Neural crest cell (in vitro differentiated cells): ENCODE measurements at regions not wholly inside any gene's neighbourhood (a gene's known extent, or its start where the extent isn't known, plus 50 kb on each side); places are given as distances from the start of the nearest gene placed in this dataset.

Source experiments
- DNase-seq: peaks from one replicate; pipeline ENCODE4 v3.0.0; 2021; ENCODE audit warnings: low read depth, mixed read lengths, low spot score
- H3K27ac Mint-ChIP-seq: one replicate; pipeline ENCODE4 v1.8.0; 2021; ENCODE audit warnings: mild to moderate bottlenecking, mixed read lengths; ENCODE audit not compliant: unreplicated experiment
- H3K27me3 Mint-ChIP-seq: 2 replicates; pipeline ENCODE4 v1.8.0; 2021; ENCODE audit warnings: low read depth, mild to moderate bottlenecking, mixed read lengths
- H3K36me3 Mint-ChIP-seq: 2 replicates; pipeline ENCODE4 v1.8.0; 2021; ENCODE audit warnings: low read depth, mild to moderate bottlenecking, mixed read lengths
- H3K4me1 Mint-ChIP-seq: 2 replicates; pipeline ENCODE4 v1.8.0; 2021; ENCODE audit warnings: mixed read lengths
- H3K4me3 Mint-ChIP-seq: one replicate; pipeline ENCODE4 v1.8.0; 2021; ENCODE audit warnings: mild to moderate bottlenecking, mixed read lengths
- H3K9me3 Mint-ChIP-seq: 2 replicates; pipeline ENCODE4 v1.8.0; 2021; ENCODE audit warnings: mixed read lengths
- CTCF ChIP-seq: fragments of 200-600 bp; sonication (generic); conservative IDR thresholded peaks from 2 replicates; pipeline ENCODE4 v1.5.0; 2021; ENCODE audit warnings: antibody characterized with exemption, mild to moderate bottlenecking

GRCh38 chr22:22092974-22093373, 110.4 kb upstream of the TOP3B start:
- no peak for TF ChIP-seq CTCF
- Mint-ChIP-seq H3K4me1 (no peaks in the 10 kb centered on the region), H3K27me3 (peaks cover 96% of the 10 kb centered on the region), H3K9me3 (no peaks in the 10 kb centered on the region), H3K4me3 (no peak overlapping the region), H3K36me3 (no peaks in the 10 kb centered on the region), H3K27ac (no peak overlapping the region)
- DNase-seq = no peak

- no peak for TF ChIP-seq CTCF
- H3K9me3 Mint-ChIP-seq = no peaks in the 10 kb centered on the region
- H3K27ac Mint-ChIP-seq = no peak overlapping the region
- no peaks in the 10 kb centered on the region for H3K36me3 Mint-ChIP-seq
- H3K4me3 Mint-ChIP-seq = no peak overlapping the region
- H3K4me1 Mint-ChIP-seq = no peaks in the 10 kb centered on the region
- peaks cover 92% of the 10 kb centered on the region for H3K27me3 Mint-ChIP-seq
- no peak for DNase-seq
Observed at GRCh38 chr22:22092101-22092500, 109.5 kb upstream of the TOP3B start.

- Mint-ChIP-seq H3K27me3 (peaks cover 90% of the 10 kb centered on the region), H3K4me3 (no peak overlapping the region), H3K9me3 (no peaks in the 10 kb centered on the region), H3K36me3 (no peaks in the 10 kb centered on the region), H3K4me1 (no peaks in the 10 kb centered on the region), H3K27ac (no peak overlapping the region)
- DNase-seq = no peak
- no peak for TF ChIP-seq CTCF
Observed at GRCh38 chr22:22091400-22091878, 108.9 kb upstream of the TOP3B start.

- Mint-ChIP-seq H3K4me3 (no peak overlapping the region), H3K9me3 (no peaks in the 10 kb centered on the region), H3K27me3 (peaks cover 90% of the 10 kb centered on the region), H3K4me1 (no peaks in the 10 kb centered on the region), H3K36me3 (no peaks in the 10 kb centered on the region), H3K27ac (no peak overlapping the region)
- DNase-seq = no peak
- TF ChIP-seq CTCF = no peak
Observed at GRCh38 chr22:22090650-22091399, 108.2 kb upstream of the TOP3B start.

GRCh38 chr22:22089459-22090308, 107.1 kb upstream of the TOP3B start:
- H3K4me1 Mint-ChIP-seq = no peaks in the 10 kb centered on the region
- DNase-seq = no peak
- peaks cover 82% of the 10 kb centered on the region for H3K27me3 Mint-ChIP-seq
- no peak overlapping the region for H3K27ac Mint-ChIP-seq
- H3K36me3 Mint-ChIP-seq = no peaks in the 10 kb centered on the region
- H3K9me3 Mint-ChIP-seq = no peaks in the 10 kb centered on the region
- H3K4me3 Mint-ChIP-seq = no peak overlapping the region
- no peak for TF ChIP-seq CTCF
